ENCODE measurements at regions not wholly inside any gene's neighbourhood (a gene's known extent, or its start where the extent isn't known, plus 50 kb on each side); places are given as distances from the start of the nearest gene placed in this dataset.

DNA sequence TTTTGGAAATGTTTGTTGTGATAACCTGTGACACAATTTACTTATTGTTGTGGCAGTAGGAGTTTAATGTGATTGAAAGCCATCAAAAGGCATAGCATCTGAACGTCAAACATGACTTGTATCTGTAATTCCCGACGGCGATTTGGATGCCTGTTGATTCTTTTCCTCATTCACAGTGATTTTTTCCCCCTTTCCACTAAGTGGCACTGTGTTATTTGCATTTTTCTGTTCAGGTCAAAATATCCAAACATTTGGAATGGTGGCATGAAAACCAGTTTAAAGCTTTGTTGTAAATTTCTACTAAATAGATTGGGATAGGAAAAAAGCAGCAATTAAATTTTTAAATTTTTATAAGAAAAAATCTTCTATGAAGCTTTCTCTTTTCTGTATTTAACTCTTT, 259.9 kb upstream of the KCNH8 start:
- Histone ChIP-seq H3K4me1 (ENCODE audit: insufficient read depth, low read length) (no peaks in the 10 kb centered on the region), H3K9ac (ENCODE audit: low read depth, low read length) (no peak overlapping the region), H3K9me3 (ENCODE audit: control insufficient read depth, insufficient read depth, low read length) (no peaks in the 10 kb centered on the region), H3K36me3 (ENCODE audit: insufficient read depth, low read length) (no peaks in the 10 kb centered on the region)

DNA sequence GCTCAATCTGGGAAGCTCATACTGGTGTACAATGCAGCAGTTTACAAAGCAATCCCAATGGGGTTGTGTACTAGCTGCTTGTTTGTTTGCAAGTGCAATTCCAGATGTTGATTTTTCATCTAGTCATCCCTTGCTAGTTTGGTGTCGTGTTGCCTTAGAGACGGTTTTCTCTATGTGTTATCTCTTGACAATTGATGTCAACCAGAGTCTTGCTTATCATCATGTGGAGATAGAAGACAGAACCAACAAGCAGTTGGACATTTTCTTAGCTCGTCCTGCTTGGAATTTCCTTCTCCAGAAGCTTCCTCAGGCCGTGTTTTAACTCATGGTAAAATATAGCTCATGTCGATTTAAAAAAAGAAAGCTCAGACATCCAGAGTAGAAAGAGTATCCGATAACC, 262.0 kb upstream of the KCNH8 start:
- H3K9me3 ChIP-seq (ENCODE audit: control insufficient read depth, insufficient read depth, low read length), result no peaks in the 10 kb centered on the region
- no peaks in the 10 kb centered on the region for H3K36me3 ChIP-seq (ENCODE audit: insufficient read depth, low read length)
- no peaks in the 10 kb centered on the region for H3K4me1 ChIP-seq (ENCODE audit: insufficient read depth, low read length)
- no peak overlapping the region for H3K9ac ChIP-seq (ENCODE audit: low read depth, low read length)

DNA sequence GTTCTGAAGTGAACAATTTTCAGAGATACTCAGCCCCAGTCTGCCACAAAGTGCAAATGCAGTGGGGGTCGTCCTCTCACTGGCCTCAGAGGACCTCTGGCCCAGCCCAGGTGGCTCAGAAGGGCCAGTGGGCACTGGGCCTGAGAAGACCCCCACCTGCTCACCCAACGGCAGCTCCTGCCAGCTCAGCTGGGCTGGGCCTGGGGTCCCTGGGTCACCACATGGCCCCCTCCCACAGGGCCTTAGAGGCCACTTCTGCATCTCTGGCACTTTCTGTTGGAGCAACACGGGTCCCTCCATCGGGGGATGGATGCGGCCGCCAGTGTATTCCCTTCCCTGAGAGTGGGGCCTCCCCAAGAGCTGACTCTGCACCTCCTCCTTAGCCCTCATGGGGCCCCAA, 262.7 kb upstream of the KCNH8 start:
- Histone ChIP-seq H3K9me3 (ENCODE audit: control insufficient read depth, insufficient read depth, low read length) (no peaks in the 10 kb centered on the region), H3K4me1 (ENCODE audit: insufficient read depth, low read length) (no peaks in the 10 kb centered on the region), H3K36me3 (ENCODE audit: insufficient read depth, low read length) (no peaks in the 10 kb centered on the region), H3K9ac (ENCODE audit: low read depth, low read length) (no peak overlapping the region)

DNA sequence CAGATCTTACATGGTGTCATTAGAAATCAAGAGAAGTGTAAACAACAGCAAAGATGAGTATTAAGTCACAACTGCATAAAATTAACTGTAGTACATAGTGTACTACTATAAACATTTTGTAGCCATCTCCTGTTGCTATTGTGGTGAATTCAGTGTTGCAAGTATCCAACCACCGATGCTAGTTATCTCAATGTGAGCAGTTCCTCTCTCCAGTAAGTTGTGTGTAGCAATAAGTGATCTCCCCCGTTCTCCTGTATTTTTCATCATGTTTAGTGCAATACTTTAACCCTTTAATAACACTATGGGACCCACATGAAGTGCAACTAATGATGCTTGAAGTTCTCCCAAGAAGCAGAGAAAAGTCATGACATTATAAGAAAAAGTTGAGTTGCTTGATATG, 264.7 kb upstream of the KCNH8 start:
- no peaks in the 10 kb centered on the region for H3K36me3 ChIP-seq (ENCODE audit: insufficient read depth, low read length)
- H3K4me1 ChIP-seq (ENCODE audit: insufficient read depth, low read length), result no peaks in the 10 kb centered on the region
- H3K9ac ChIP-seq (ENCODE audit: low read depth, low read length), result no peak overlapping the region
- no peaks in the 10 kb centered on the region for H3K9me3 ChIP-seq (ENCODE audit: control insufficient read depth, insufficient read depth, low read length)

DNA sequence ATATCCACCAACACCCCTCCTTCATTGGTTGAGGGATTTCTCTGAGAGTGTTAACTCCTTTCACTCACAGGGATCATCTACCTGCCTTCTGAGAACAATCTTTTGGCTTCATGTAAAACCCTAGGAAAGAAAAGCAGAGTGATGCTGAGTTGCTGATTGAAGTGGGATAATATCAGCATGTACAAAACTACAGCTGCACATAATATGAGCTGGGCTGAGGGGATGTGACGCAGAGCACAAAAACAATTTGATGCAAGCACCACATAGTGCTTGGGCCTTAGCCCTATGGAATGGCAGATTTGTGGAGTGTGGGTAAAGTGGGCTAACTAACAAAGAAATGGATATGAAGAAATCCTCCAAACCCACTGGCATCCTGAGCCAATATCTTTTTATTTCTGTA, 267.6 kb upstream of the KCNH8 start:
- no peaks in the 10 kb centered on the region for H3K4me1 ChIP-seq (ENCODE audit: insufficient read depth, low read length)
- H3K9ac ChIP-seq (ENCODE audit: low read depth, low read length), result no peak overlapping the region
- no peaks in the 10 kb centered on the region for H3K9me3 ChIP-seq (ENCODE audit: control insufficient read depth, insufficient read depth, low read length)
- H3K36me3 ChIP-seq (ENCODE audit: insufficient read depth, low read length), result no peaks in the 10 kb centered on the region

DNA sequence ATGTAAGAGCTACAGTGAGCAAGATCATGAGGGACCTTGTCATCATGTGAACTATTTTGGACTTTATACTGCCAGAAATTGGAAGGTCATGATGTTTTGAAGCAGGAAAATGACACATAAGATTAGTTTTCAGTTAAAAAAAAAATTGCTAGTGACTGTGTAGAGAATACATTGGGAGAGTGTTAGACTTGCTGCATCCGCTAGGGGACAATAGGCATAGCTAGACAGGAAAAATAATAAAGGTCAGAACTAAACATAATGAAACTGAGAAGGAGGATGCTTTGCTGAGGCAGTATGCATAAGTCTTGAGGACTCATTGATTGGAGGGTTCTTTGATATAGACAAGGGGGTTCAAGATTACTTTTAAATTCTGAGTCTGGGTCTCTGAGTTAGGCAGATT, 275.8 kb upstream of the KCNH8 start:
- Histone ChIP-seq H3K9me3 (ENCODE audit: control insufficient read depth, insufficient read depth, low read length) (peaks cover 4% of the 10 kb centered on the region; the same call in 1 of the 2 replicates), H3K4me1 (ENCODE audit: insufficient read depth, low read length) (peaks cover 3% of the 10 kb centered on the region; the same call in 1 of the 2 replicates), H3K36me3 (ENCODE audit: insufficient read depth, low read length) (no peaks in the 10 kb centered on the region), H3K9ac (ENCODE audit: low read depth, low read length) (no peak overlapping the region)

DNA sequence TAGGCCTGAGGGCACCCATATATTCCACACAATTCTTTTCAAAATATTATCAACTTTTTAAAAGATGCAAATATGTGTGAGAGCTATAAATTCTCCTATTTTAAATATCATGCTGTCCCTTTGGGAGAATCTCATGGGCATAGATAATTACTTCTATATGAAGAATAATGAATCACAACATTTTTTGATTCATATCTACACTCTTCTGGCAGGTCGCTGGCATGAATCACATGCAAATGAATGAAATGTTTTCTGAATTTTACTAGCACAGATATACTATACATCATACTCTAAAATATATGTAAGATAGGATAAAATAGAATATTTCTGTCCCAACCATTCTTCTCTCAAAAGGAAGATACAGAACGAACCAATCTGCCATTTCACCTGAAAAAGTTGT, 277.7 kb upstream of the KCNH8 start:
- no peaks in the 10 kb centered on the region for H3K36me3 ChIP-seq (ENCODE audit: insufficient read depth, low read length)
- H3K9me3 ChIP-seq (ENCODE audit: control insufficient read depth, insufficient read depth, low read length), result peaks cover 4% of the 10 kb centered on the region; the same call in 1 of the 2 replicates
- H3K9ac ChIP-seq (ENCODE audit: low read depth, low read length), result no peak overlapping the region
- peaks cover 3% of the 10 kb centered on the region; the same call in 1 of the 2 replicates for H3K4me1 ChIP-seq (ENCODE audit: insufficient read depth, low read length)

DNA sequence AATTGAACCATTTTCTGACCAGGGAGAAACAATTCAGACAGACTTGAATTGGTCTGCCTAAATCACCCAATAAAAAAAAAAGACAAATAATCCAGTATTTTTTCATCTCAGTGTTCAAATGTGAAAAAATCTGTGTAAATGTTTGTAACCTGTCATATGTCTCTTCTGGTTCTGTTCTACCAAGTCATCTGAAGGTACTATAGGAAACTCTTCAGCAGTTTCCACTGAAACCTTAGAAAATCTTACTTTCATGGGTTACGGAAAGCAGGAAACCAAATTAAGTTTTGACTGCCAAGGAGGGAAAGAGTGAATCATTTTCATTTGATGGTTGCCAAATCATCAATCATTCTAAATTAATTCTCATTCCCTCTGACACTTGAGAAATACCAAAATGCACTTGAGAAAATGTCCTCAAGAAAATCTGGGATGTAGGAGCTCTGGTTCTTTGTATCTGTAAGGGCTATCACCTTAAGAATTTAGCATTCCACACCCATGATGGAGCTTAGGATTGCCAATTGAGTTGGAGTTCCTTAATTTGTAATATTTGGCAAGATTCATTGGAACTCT, 278.2 kb upstream of the KCNH8 start:
- H3K4me1 ChIP-seq (ENCODE audit: insufficient read depth, low read length), result peaks cover 3% of the 10 kb centered on the region; the same call in 1 of the 2 replicates
- H3K9ac ChIP-seq (ENCODE audit: low read depth, low read length), result no peak overlapping the region
- H3K36me3 ChIP-seq (ENCODE audit: insufficient read depth, low read length), result no peaks in the 10 kb centered on the region
- H3K9me3 ChIP-seq (ENCODE audit: control insufficient read depth, insufficient read depth, low read length), result peaks cover 4% of the 10 kb centered on the region; the same call in 1 of the 2 replicates

DNA sequence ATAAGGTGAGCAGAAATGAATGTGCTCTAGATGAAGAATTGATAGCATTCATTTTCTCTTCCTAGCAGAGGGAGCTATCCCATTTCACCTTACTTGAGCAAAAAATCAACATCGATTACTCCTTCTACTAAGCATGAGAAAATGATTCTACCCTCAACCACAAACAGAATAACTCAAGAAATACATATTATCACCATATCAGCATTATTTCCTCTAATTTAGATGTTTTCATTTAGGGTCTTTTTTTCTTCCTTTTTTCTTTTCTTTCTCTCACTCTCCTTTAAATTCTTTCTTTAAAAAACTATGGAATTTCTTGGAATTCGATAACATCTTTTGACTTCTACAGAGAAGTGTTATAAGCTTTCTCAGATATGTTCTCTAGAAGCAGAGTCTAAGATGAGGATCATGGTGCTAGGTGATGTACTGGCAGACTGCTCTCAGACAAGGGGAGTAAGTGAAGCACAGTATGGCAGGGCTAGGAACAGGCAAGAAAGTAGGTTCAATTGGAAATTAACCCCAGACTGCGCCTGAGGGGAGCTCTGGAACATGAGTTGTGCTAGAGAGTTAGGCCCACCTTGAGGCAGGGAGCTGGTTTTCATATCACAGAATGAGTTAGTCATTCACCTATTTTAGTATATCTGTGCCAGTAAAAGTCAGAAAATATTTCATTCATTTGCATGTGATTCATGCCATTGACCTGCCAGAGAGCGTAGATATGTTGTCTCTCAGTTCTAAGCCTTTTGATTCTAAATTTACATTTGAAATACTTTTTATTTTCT, 279.2 kb upstream of the KCNH8 start:
- no peak overlapping the region for H3K9ac ChIP-seq (ENCODE audit: low read depth, low read length)
- H3K4me1 ChIP-seq (ENCODE audit: insufficient read depth, low read length), result no peaks in the 10 kb centered on the region
- no peaks in the 10 kb centered on the region for H3K36me3 ChIP-seq (ENCODE audit: insufficient read depth, low read length)
- H3K9me3 ChIP-seq (ENCODE audit: control insufficient read depth, insufficient read depth, low read length), result peaks cover 4% of the 10 kb centered on the region; the same call in 1 of the 2 replicates

DNA sequence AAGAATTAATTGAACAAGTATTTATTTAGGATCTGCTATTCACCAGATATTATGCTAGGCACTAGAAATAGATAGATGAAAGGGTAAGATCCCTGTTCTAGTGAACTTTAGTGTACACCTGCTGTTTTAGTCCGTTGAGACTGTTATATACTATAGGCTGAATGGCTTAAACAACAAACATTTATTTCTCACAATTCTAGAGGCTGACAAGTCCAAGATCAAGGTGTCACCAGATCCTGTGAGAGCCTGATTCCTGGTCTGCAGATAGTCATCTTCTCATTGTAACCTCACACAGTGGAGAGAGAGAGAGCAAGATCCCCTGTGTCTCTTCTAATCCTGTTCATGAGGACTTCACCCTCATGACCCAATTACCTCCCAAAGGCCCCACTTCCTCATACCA, 281.4 kb upstream of the KCNH8 start:
- Histone ChIP-seq H3K4me1 (ENCODE audit: insufficient read depth, low read length) (no peaks in the 10 kb centered on the region), H3K9me3 (ENCODE audit: control insufficient read depth, insufficient read depth, low read length) (peaks cover 2% of the 10 kb centered on the region; the same call in 1 of the 2 replicates), H3K9ac (ENCODE audit: low read depth, low read length) (no peak overlapping the region), H3K36me3 (ENCODE audit: insufficient read depth, low read length) (no peaks in the 10 kb centered on the region)

DNA sequence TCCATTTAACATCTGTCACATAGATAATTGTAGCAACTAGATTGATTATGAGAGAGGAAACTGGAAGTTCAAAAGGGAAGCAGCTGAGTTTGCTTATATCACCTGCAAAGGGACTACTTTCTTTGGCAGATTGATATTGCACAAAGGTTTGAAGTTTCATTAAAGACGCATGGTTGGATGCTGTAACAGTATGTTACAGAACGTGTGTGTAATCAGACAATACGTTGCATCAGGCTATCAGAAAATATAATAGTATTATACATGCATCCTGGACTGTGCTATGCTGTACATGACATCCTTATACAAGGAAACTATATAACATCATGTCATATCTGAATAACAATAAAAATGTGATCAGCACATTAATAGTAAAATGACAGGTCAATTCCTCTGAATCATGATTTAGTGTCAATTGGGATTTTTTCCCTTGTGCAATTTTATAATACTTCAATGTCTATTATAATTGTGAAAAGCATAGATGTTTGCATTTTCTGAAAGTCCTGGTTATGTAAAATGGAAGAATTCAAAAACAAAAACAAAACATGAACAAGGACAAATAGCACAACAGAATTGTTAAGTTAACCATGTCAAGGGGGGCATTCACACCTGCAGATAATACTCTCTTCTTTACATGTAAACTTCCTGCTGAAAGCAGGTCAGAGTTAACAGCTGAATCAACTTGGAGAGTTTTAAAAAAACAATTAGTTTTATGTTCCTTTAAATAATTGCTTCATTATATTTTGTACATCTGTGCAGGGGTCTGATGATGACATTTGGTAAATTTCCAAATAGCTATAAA, 283.2 kb upstream of the KCNH8 start:
- Histone ChIP-seq H3K9me3 (ENCODE audit: control insufficient read depth, insufficient read depth, low read length) (no peaks in the 10 kb centered on the region), H3K36me3 (ENCODE audit: insufficient read depth, low read length) (no peaks in the 10 kb centered on the region), H3K9ac (ENCODE audit: low read depth, low read length) (no peak overlapping the region), H3K4me1 (ENCODE audit: insufficient read depth, low read length) (no peaks in the 10 kb centered on the region)

DNA sequence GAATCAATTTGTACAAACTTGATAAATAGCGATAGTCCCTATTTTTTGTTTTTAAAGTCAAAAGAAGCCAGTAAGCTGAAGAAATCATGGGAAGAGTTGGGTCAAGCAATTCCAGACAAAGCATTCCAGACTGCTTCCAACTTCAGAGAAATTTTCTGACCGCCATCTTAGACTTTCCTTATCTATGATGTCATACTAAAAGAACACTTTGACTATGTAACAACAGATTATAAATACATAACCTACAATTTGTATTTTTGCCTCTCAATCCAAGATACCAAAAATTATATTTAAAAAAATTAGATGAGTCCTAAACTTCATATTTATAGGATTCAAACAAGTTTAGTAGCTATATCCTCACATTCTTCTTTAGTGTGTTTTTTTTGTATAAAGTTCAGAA, 286.2 kb upstream of the KCNH8 start:
- Histone ChIP-seq H3K9me3 (ENCODE audit: control insufficient read depth, insufficient read depth, low read length) (no peaks in the 10 kb centered on the region), H3K4me1 (ENCODE audit: insufficient read depth, low read length) (no peaks in the 10 kb centered on the region), H3K36me3 (ENCODE audit: insufficient read depth, low read length) (no peaks in the 10 kb centered on the region), H3K9ac (ENCODE audit: low read depth, low read length) (no peak overlapping the region)

DNA sequence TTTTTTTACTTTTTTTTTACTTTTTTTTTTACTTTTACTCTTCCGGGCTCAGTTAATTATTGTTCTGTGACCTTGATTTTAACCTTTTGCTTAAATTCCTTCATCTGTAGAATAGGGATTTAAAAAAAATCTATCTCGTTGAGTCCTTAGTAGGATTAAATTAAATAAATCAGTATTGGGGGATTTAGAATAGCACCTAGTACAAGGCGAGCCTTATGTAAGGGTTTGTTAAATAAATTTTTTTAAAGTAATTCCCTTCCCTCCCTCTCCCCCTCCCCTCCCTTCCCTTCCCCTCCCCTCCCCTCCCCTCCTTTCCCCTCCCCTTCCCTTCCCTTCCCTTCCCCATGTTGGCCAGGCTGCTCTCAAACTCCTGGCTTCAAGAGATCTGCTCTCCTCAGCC, 287.2 kb upstream of the KCNH8 start:
- H3K9me3 ChIP-seq (ENCODE audit: control insufficient read depth, insufficient read depth, low read length), result no peaks in the 10 kb centered on the region
- no peak overlapping the region for H3K9ac ChIP-seq (ENCODE audit: low read depth, low read length)
- no peaks in the 10 kb centered on the region for H3K36me3 ChIP-seq (ENCODE audit: insufficient read depth, low read length)
- H3K4me1 ChIP-seq (ENCODE audit: insufficient read depth, low read length), result no peaks in the 10 kb centered on the region

DNA sequence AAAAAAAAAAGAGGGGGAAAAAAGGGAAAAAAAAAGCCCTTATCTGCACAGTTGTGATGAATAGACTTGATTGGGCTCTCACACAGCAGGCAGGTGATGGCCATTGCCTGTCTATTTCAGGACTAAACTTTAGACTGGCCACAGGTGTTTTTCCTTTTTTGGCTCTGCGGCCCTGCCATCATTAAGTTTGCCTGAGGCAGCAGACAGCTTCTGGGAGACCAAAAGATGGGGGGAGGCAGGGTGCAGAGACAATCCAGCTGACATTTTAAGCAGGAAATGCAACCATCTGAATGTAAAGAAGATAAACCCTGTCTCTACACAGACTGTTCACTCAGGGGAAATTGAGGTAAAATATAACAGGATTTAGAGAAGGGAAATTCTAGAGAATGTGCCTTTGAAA, 295.0 kb upstream of the KCNH8 start:
- Histone ChIP-seq H3K36me3 (ENCODE audit: insufficient read depth, low read length) (no peaks in the 10 kb centered on the region), H3K4me1 (ENCODE audit: insufficient read depth, low read length) (no peaks in the 10 kb centered on the region), H3K9me3 (ENCODE audit: control insufficient read depth, insufficient read depth, low read length) (no peaks in the 10 kb centered on the region), H3K9ac (ENCODE audit: low read depth, low read length) (no peak overlapping the region)
